Thymus (tissue), 11 donors: ENCODE measurements at regions not wholly inside any gene's neighbourhood (a gene's known extent, or its start where the extent isn't known, plus 50 kb on each side); places are given as distances from the start of the nearest gene placed in this dataset.
"Not testable (repeated sequence)": the region's sequence is repeated elsewhere in the genome, so short reads cannot be mapped to it uniquely, and the experiment has no call there.

Source experiments
- DNase-seq, 9 donors: peaks; one replicate each; pipeline ENCODE4 v3.0.0-alpha.2; 2013; ENCODE audit warnings: low spot score in 9 of 9, low read depth in 6 of 9, missing footprints in 1 of 9
- H3K27ac ChIP-seq, 2 donors: one replicate each; pipeline ENCODE4 v1.5.1; 2013; ENCODE audit warnings: control low read depth in 1 of 2, low read depth in 1 of 2, low read length in 1 of 2, mild to moderate bottlenecking in 1 of 2, moderate library complexity in 1 of 2
- H3K27me3 ChIP-seq, 2 donors: one replicate each; pipeline ENCODE4 v1.5.1; 2013; ENCODE audit warnings: low read length in 1 of 2; ENCODE audit not compliant: control insufficient read depth in 2 of 2, insufficient read depth in 1 of 2
- H3K36me3 ChIP-seq, 2 donors: one replicate each; pipeline ENCODE4 v1.5.1; 2013; ENCODE audit warnings: low read length in 1 of 2, mild to moderate bottlenecking in 1 of 2, moderate library complexity in 1 of 2; ENCODE audit not compliant: control insufficient read depth in 2 of 2, insufficient read depth in 2 of 2
- H3K4me1 ChIP-seq, 2 donors: one replicate each; pipeline ENCODE4 v1.5.1; 2013; ENCODE audit warnings: low read length in 2 of 2; ENCODE audit not compliant: control insufficient read depth in 2 of 2, insufficient read depth in 2 of 2
- H3K4me3 ChIP-seq, 2 donors: one replicate each; pipeline ENCODE4 v1.5.1; 2013; ENCODE audit warnings: low read length in 2 of 2, control low read depth in 1 of 2, mild to moderate bottlenecking in 1 of 2
- H3K9me3 ChIP-seq, 2 donors: one replicate each; pipeline ENCODE4 v1.5.1; 2013; ENCODE audit warnings: low read length in 1 of 2, mild to moderate bottlenecking in 1 of 2; ENCODE audit not compliant: control insufficient read depth in 2 of 2, insufficient read depth in 1 of 2
- WGBS: extraction: QIAGEN DNeasy Blood & Tissue Kit; methylation state at CpG from one replicate; pipeline ENCODE4 v1.1.7; 2013; 5-methylcytosine and 5-hydroxymethylcytosine counted together
- donor health status: healthy.

DNA sequence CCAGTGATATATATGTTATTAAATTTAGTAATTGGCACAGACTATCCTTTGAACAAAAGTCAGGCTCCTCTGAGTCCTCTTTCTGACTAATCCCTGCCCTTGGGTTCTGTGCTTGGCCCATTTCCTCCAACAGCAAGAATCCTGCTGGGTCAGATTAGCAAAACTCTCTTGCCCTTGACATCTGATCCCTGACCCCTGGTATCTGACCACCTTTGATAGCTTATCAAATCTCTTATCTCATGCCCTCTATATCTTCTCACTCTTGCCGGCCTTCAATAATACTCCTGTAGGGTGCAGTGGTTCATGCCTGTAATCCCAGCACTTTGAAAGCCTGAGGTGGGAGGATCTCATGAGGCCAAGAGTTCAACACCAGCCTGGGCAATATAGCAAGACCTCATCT is 245.5 kb upstream of the FAM47A start:
- Histone ChIP-seq H3K36me3 (no peaks in the 10 kb centered on the region), H3K27me3 (no peaks in the 10 kb centered on the region), H3K27ac (no peak overlapping the region), H3K4me3 (no peak overlapping the region), H3K4me1 (no peaks in the 10 kb centered on the region), H3K9me3 (no peaks in the 10 kb centered on the region)
- no peak for DNase-seq
- WGBS = 86% methylated on average over 1 of the region's 1 CpG

DNA sequence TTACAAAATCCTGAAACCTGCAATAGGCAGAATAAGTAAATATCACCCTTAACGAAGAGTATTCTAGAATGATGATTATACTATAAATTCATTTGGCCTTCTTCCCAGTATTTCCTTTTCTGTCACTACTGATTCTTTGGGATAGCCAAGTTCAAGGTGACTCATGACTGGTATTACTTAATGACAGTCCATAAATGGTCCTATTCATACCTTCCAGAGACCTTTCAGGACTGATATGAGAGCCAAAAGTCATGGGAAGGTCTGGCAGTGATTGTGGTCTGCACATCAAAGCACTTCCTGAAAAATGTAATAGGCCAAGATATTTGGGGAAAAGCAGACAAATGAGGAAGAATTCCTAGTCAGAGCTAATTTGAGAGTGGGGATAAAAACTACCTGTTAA is 239.6 kb upstream of the FAM47A start:
- 82% methylated on average over 1 of the region's 1 CpG for WGBS
- no peak for DNase-seq
- H3K36me3 ChIP-seq = no peaks in the 10 kb centered on the region

DNA sequence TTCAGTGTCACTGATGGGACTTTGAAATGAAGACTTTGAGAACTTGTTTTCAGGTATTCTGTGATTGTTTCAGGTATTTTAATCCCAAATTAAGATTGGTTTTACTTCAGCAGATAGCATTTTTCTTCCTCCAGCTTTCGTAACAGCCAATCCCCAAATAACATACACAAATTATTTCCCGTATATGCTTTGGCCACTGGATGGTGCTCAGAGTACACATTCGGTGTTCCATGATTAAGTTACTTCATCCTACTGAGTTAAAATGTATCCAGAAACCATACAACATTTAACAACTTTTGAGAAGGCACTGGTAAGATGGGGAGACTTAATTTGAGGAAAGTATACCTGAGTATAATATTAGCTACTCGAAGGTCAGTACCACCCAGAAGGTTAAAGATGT is 233.4 kb upstream of the FAM47A start:
- no peaks in the 10 kb centered on the region for H3K27me3 ChIP-seq
- H3K36me3 ChIP-seq = no peaks in the 10 kb centered on the region
- no peaks in the 10 kb centered on the region for H3K9me3 ChIP-seq
- H3K4me1 ChIP-seq = no peaks in the 10 kb centered on the region
- no peak overlapping the region for H3K4me3 ChIP-seq
- no peak overlapping the region for H3K27ac ChIP-seq
- WGBS = 64% methylated on average over 4 of the region's 4 CpGs
- no peak for DNase-seq

More for the DNA sequence above, 239.6 kb upstream of the FAM47A start:
- Histone ChIP-seq H3K27ac (no peak overlapping the region), H3K4me1 (no peaks in the 10 kb centered on the region), H3K9me3 (no peaks in the 10 kb centered on the region), H3K4me3 (no peak overlapping the region), H3K27me3 (no peaks in the 10 kb centered on the region)

DNA sequence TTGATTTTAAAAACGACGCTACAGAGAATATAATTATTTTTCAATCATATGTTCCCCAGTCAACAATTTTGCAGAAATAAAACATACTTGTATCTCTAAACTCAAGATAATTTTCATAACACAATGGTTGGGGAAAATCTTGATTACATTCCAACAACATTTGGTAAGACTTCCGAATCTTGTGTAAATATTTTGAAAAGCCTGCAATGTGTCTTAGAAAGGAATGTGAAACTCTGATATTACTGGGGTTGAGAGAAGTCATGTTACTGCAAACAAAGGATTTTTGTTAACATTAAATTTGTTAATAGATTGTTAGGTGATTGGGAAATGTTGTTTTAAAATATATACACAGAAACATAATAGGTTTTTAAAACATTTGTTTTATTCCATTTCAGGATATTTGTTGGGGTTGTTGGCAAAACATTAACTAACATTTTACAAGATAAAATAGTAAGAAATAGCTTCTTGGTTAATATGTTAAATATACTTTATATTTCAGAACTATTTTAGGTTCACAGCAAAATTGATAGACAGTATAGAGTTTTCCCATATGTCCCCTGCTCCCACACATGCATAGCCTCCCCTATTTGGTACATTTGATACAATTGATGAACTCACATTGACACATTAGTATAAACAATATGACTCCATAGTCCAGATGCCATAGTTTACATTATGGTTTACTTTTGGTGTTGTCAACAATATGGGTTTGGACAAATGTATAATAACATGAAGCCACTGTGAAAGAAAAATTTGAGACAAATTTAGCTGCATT is 218.6 kb upstream of the FAM47A start:
- no peak for DNase-seq
- Histone ChIP-seq H3K27ac (no peak overlapping the region), H3K27me3 (no peaks in the 10 kb centered on the region), H3K36me3 (no peaks in the 10 kb centered on the region), H3K9me3 (no peaks in the 10 kb centered on the region), H3K4me3 (no peak overlapping the region), H3K4me1 (no peaks in the 10 kb centered on the region)
- WGBS = 84% methylated on average over 3 of the region's 3 CpGs

DNA sequence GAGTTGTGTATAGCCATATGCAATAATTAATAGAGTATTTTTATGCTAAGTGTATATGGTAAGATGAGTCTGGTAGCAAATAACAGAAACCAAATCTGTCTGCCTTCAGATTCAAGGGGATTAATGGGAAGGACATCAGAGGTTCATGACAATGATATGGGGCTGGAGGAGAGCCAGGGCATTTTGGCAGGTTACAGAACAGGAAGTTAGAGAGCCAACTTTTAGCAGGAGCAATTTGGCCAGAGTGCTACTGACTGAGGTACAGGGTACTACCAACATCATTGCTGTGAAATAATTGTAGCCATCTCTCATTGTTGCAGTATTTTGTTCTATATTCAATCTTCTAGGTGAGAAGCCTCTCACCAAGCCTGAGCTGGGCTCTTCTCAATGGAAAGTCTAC is 210.9 kb upstream of the FAM47A start:
- Histone ChIP-seq H3K27me3 (no peaks in the 10 kb centered on the region), H3K36me3 (no peaks in the 10 kb centered on the region), H3K4me3 (no peak overlapping the region), H3K4me1 (no peaks in the 10 kb centered on the region), H3K27ac (no peak overlapping the region), H3K9me3 (no peaks in the 10 kb centered on the region)
- DNase-seq = no peak

DNA sequence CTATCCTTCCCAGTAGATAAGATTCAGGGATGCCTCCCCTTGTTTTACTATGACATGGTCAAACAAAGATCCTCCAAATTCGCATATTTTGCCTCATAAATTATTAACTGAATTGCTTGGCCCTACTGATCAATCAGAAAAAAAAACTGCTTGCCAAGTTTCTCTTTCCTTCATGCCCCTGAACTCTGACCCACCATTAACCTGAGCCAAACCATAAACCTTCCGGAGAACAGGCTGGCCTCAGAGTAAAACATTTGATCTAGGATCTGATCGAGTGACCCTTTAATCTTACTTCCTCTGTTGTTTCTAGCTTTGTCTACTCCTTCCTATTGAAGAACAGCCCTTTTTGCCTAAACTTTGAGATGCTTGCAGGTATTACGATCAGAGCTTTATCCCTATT is 209.7 kb upstream of the FAM47A start:
- WGBS = 31% methylated on average over 4 of the region's 4 CpGs

DNA sequence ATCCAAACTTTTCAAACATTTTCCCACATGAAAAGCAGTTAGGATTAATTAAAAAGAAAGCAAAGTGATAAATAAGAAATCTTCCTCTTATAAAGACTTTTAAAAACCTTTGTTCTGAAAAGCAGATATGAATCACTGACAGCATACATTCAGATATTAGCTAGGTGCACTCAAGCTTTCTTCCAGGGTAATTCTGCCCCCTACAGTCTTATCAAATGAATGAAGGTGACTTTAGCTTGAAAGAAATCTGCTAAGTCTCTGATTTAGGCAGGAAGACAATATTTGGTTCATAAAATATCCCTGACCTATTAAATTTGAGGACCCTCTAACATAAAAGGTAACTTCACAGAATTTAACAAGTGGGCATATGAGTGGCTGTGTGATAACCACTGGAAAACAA is 209.1 kb upstream of the FAM47A start:
- H3K4me3 ChIP-seq = no peak overlapping the region
- no peaks in the 10 kb centered on the region for H3K36me3 ChIP-seq
- H3K27me3 ChIP-seq = no peaks in the 10 kb centered on the region
- no peaks in the 10 kb centered on the region for H3K4me1 ChIP-seq
- DNase-seq = no peak
- H3K9me3 ChIP-seq = no peaks in the 10 kb centered on the region
- no peak overlapping the region for H3K27ac ChIP-seq

More for the DNA sequence above, 209.7 kb upstream of the FAM47A start:
- no peak overlapping the region for H3K4me3 ChIP-seq
- H3K36me3 ChIP-seq = no peaks in the 10 kb centered on the region
- H3K27ac ChIP-seq = no peak overlapping the region
- no peaks in the 10 kb centered on the region for H3K27me3 ChIP-seq
- no peaks in the 10 kb centered on the region for H3K4me1 ChIP-seq
- no peak for DNase-seq
- no peaks in the 10 kb centered on the region for H3K9me3 ChIP-seq

DNA sequence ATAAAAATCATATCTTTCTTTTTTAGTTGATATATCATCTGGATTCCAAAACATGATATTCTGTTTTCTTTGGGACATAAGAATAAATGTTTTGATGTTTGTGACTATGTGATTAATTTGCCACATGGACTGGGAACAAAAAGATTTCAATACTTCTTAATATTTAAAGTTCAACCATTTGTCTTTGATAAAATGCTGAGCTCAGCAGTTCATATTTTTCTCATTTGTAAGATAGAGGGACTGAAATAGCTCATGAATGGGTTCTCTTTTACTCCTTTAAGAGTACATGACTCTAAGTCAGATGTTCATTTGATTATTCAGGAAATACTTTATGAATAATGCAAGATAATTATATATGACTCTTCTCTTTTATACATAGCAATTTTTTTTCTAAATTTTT is 205.9 kb upstream of the FAM47A start:
- DNase-seq = no peak
- H3K4me1 ChIP-seq = no peaks in the 10 kb centered on the region

DNA sequence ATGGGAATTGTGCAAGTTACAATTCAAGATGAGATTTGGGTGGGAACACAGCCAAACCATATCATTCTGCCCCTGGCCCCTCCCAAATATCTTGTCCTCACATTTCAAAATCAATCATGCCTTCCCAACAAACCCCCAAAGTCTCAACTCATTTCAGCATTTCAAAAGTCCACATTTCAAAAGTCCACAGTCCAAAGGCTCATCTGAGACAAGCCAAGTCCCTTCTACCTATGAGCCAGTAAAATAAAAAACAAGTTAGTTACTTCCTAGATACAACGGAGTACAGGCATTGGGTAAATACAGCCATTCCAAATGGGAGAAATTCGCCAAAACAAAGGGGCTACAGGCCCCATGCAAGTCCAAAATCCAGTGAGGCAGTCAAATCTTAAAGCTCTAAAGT is 203.3 kb upstream of the FAM47A start:
- H3K4me1 ChIP-seq, H3K27me3 ChIP-seq, H3K27ac ChIP-seq, H3K9me3 ChIP-seq, H3K36me3 ChIP-seq, H3K4me3 ChIP-seq, DNase-seq: not testable (repeated sequence)
- WGBS = 83% methylated on average over 2 of the region's 2 CpGs

More for the DNA sequence above, 205.9 kb upstream of the FAM47A start:
- no peaks in the 10 kb centered on the region for H3K36me3 ChIP-seq
- H3K9me3 ChIP-seq = peaks cover 0 to 4% of the 10 kb centered on the region in 2 donors
- no peak overlapping the region for H3K27ac ChIP-seq
- no peak overlapping the region for H3K4me3 ChIP-seq
- no peaks in the 10 kb centered on the region for H3K27me3 ChIP-seq
